H1 (cell line): ENCODE measurements at regions not wholly inside any gene's neighbourhood (a gene's known extent, or its start where the extent isn't known, plus 50 kb on each side); places are given as distances from the start of the nearest gene placed in this dataset.

ENCODE experiments used
- CTCF ChIA-PET: fragments of 300-600 bp; sonication (Branson Sonifier 250); formaldehyde crosslinking; loops from one replicate; lab custom pipeline; 2021; ENCODE audit not compliant: partially characterized antibody; lab: Charles Lee
- POLR2A ChIA-PET: fragments of 300-600 bp; sonication (Branson Sonifier 250); formaldehyde crosslinking; loops from one replicate; lab custom pipeline; 2021; ENCODE audit warnings: inconsistent platforms; ENCODE audit not compliant: partially characterized antibody; lab: Charles Lee
- DNase-seq, 2 experiments: peaks; one replicate each; pipeline versions ENCODE4 v3.0.0 to v3.0.0-alpha.2; 2010 to 2022; ENCODE audit warnings: low spot score in 2 of 2, low read depth in 1 of 2, mixed read lengths in 1 of 2
- FAIRE-seq: peaks from 2 replicates; lab custom pipeline; 2011; peaks lifted over from hg19 to GRCh38; lab: Jason Lieb, UNC
- H2AFZ ChIP-seq: 2 replicates; pipeline ENCODE4 v1.8.1; 2012; ENCODE audit warnings: low read length, inconsistent platforms
- H2AK5ac ChIP-seq: 2 replicates; pipeline ENCODE4 v1.6.1; 2013; ENCODE audit warnings: low read depth, low read length
- H2BK120ac ChIP-seq: replicated peaks from 2 replicates; pipeline ENCODE3; 2013; ENCODE audit warnings: low read depth, low read length, inconsistent platforms
- H2BK12ac ChIP-seq: 2 replicates; pipeline ENCODE4 v1.6.1; 2013; ENCODE audit warnings: low read depth, low read length
- H2BK15ac ChIP-seq: 2 replicates; pipeline ENCODE4 v1.6.1; 2013; ENCODE audit warnings: low read length
- H2BK20ac ChIP-seq: 2 replicates; pipeline ENCODE4 v1.6.1; 2013; ENCODE audit warnings: low read length
- H2BK5ac ChIP-seq: 2 replicates; pipeline ENCODE4 v1.6.1; 2013; ENCODE audit warnings: low read depth, low read length
- H3K14ac ChIP-seq: 2 replicates; pipeline ENCODE4 v1.6.1; 2013; ENCODE audit warnings: inconsistent platforms; ENCODE audit not compliant: insufficient read length
- H3K18ac ChIP-seq: 2 replicates; pipeline ENCODE4 v1.6.1; 2013; ENCODE audit warnings: low read length; ENCODE audit errors: extremely low read depth
- H3K23ac ChIP-seq: 2 replicates; pipeline ENCODE4 v1.6.1; 2013; ENCODE audit warnings: inconsistent platforms; ENCODE audit not compliant: insufficient read length
- H3K23me2 ChIP-seq: 2 replicates; pipeline ENCODE4 v1.6.1; 2013; ENCODE audit warnings: low read depth, low read length
- H3K27ac ChIP-seq: 2 replicates; pipeline ENCODE4 v1.6.1; 2011; ENCODE audit warnings: low read depth, low read length, inconsistent platforms
- H3K27me3 ChIP-seq, 4 experiments: replicated peaks in 1 of 4; 1 replicate in 1 of 4; 2 replicates in 3 of 4; pipeline versions ENCODE4 v1.6.1 to v1.8.1; 2011 to 2013; ENCODE audit warnings: low read length in 3 of 4, mild to moderate bottlenecking in 3 of 4, inconsistent platforms in 2 of 4, mixed read lengths in 2 of 4, moderate library complexity in 1 of 4; ENCODE audit not compliant: control insufficient read depth in 3 of 4, insufficient read depth in 3 of 4; ENCODE audit errors: extremely low read depth in 1 of 4
- H3K36me3 ChIP-seq, 4 experiments: 2 replicates each; pipeline versions ENCODE4 v1.6.1 to v1.8.1; 2011 to 2013; ENCODE audit warnings: mild to moderate bottlenecking in 4 of 4, low read length in 3 of 4, moderate library complexity in 2 of 4, control low read depth in 1 of 4, inconsistent platforms in 1 of 4; ENCODE audit not compliant: insufficient read depth in 4 of 4, control insufficient read depth in 2 of 4
- H3K4ac ChIP-seq: replicated peaks from 2 replicates; pipeline ENCODE3; 2013; ENCODE audit warnings: low read length, low read depth, mixed read lengths, inconsistent platforms; ENCODE audit not compliant: insufficient read length
- H3K4me1 ChIP-seq, 4 experiments: replicated peaks in 1 of 4; 1 replicate in 1 of 4; 2 replicates in 3 of 4; pipeline versions ENCODE4 v1.6.1 to v1.8.1; 2011 to 2013; ENCODE audit warnings: low read length in 3 of 4, inconsistent platforms in 2 of 4, mixed read lengths in 1 of 4; ENCODE audit not compliant: insufficient read depth in 4 of 4, control insufficient read depth in 3 of 4
- H3K4me2 ChIP-seq, 2 experiments: 2 replicates each; pipeline versions ENCODE4 v1.6.1 to v1.8.1; 2011 to 2013; ENCODE audit warnings: low read depth in 2 of 2, low read length in 2 of 2, control low read depth in 1 of 2, inconsistent platforms in 1 of 2, mild to moderate bottlenecking in 1 of 2; ENCODE audit not compliant: insufficient read depth in 1 of 2
- H3K4me3 ChIP-seq, 4 experiments: fragments of 200-600, 300-600 bp in 1 of 4; sonication (generic), shearing (Covaris generic), sonication (Bioruptor Twin) in 1 of 4; 2 replicates each; pipeline versions ENCODE4 v1.5.1 to v1.8.1; 2011 to 2016; ENCODE audit warnings: low read length in 4 of 4, low read depth in 3 of 4, control low read depth in 2 of 4, inconsistent platforms in 2 of 4, mild to moderate bottlenecking in 2 of 4, mixed read lengths in 1 of 4, moderate library complexity in 1 of 4; ENCODE audit not compliant: insufficient read depth in 2 of 4; ENCODE audit errors: extremely low read depth in 1 of 4
- H3K56ac ChIP-seq: replicated peaks from 2 replicates; pipeline ENCODE3; 2013; ENCODE audit warnings: low read depth, mild to moderate bottlenecking, mixed read lengths, low read length, inconsistent platforms; ENCODE audit not compliant: insufficient read length
- H3K79me1 ChIP-seq: 2 replicates; pipeline ENCODE4 v1.6.1; 2013; ENCODE audit warnings: low read depth, low read length, control low read depth
- H3K79me2 ChIP-seq, 2 experiments: 2 replicates each; pipeline versions ENCODE4 v1.6.1 to v1.8.1; 2012 to 2013; ENCODE audit warnings: low read length in 2 of 2, mild to moderate bottlenecking in 2 of 2, inconsistent platforms in 1 of 2; ENCODE audit not compliant: insufficient read depth in 2 of 2, control insufficient read depth in 1 of 2
- H3K9ac ChIP-seq, 4 experiments: replicated peaks in 1 of 4; 1 replicate in 1 of 4; 2 replicates in 3 of 4; pipeline versions ENCODE4 v1.6.1 to v1.8.1; 2011 to 2013; ENCODE audit warnings: low read depth in 3 of 4, low read length in 3 of 4, control low read depth in 2 of 4, mild to moderate bottlenecking in 2 of 4, moderate library complexity in 2 of 4, inconsistent platforms in 1 of 4; ENCODE audit errors: extremely low read depth in 1 of 4
- H3K9me3 ChIP-seq, 2 experiments: 2 replicates each; pipeline versions ENCODE4 v1.6.1 to v1.8.1; 2012 to 2013; ENCODE audit warnings: mild to moderate bottlenecking in 2 of 2, moderate library complexity in 2 of 2, control low read depth in 1 of 2, inconsistent platforms in 1 of 2, low read depth in 1 of 2, low read length in 1 of 2, mixed read lengths in 1 of 2; ENCODE audit not compliant: insufficient read depth in 2 of 2
- H4K20me1 ChIP-seq, 2 experiments: replicated peaks in 1 of 2; 2 replicates each; pipeline versions ENCODE3 to v1.8.1; 2011 to 2013; ENCODE audit warnings: inconsistent platforms in 2 of 2, low read length in 2 of 2, mild to moderate bottlenecking in 1 of 2; ENCODE audit not compliant: insufficient read depth in 2 of 2, control insufficient read depth in 1 of 2
- H4K5ac ChIP-seq: 2 replicates; pipeline ENCODE4 v1.6.1; 2013; ENCODE audit warnings: low read length, low read depth, mixed read lengths, inconsistent platforms; ENCODE audit not compliant: insufficient read length
- H4K8ac ChIP-seq: 2 replicates; pipeline ENCODE4 v1.8.0; 2013; ENCODE audit warnings: mild to moderate bottlenecking, moderate library complexity, low read length, inconsistent platforms; ENCODE audit not compliant: insufficient read depth; ENCODE audit errors: extremely low read depth
- H4K91ac ChIP-seq: replicated peaks from 2 replicates; pipeline ENCODE3; 2013; ENCODE audit warnings: low read length, mixed read lengths, inconsistent platforms; ENCODE audit not compliant: insufficient read length
- BACH1 ChIP-seq: IDR thresholded peaks from 2 replicates; pipeline ENCODE4 v1.6.1; 2012; ENCODE audit warnings: low read length, improper control_type of control experiment
- CBX5 ChIP-seq: fragments of 300-800, 300-1000 bp; sonication (generic); IDR thresholded peaks from 2 replicates; pipeline ENCODE4 v1.7.1; 2016; ENCODE audit warnings: antibody characterized with exemption, low read length, low read depth
- CREB1 ChIP-seq: IDR thresholded peaks from 2 replicates; pipeline ENCODE4 v1.6.1; 2012; ENCODE audit warnings: inconsistent platforms
- EGR1 ChIP-seq: IDR thresholded peaks from 2 replicates; pipeline ENCODE4 v1.6.1; 2011; ENCODE audit warnings: low read depth, low read length, borderline replicate concordance
- RBBP5 ChIP-seq: IDR thresholded peaks from 2 replicates; pipeline ENCODE4 v1.7.1; 2012; ENCODE audit warnings: low read depth, mild to moderate bottlenecking, inconsistent platforms, low read length, moderate library complexity, borderline replicate concordance
- SIX5 ChIP-seq: IDR thresholded peaks from 2 replicates; pipeline ENCODE4 v1.6.1; 2011; ENCODE audit warnings: mild to moderate bottlenecking, low read depth, low read length
- SRF ChIP-seq: IDR thresholded peaks from 2 replicates; pipeline ENCODE4 v1.6.1; 2011; ENCODE audit warnings: mild to moderate bottlenecking, low read depth, low read length, moderate library complexity
- SUZ12 ChIP-seq: fragments of 200-600 bp; sonication (generic); IDR thresholded peaks from 2 replicates; pipeline ENCODE4 v1.6.1; 2012; ENCODE audit warnings: mild to moderate bottlenecking, inconsistent platforms, low read length, moderate library complexity, mixed read lengths
- TBP ChIP-seq: IDR thresholded peaks from 2 replicates; pipeline ENCODE4 v1.6.1; 2011; ENCODE audit warnings: low read depth, low read length, improper control_type of control experiment
- WGBS, 2 experiments: shearing (Covaris generic) in 1 of 2; methylation state at CpG; one replicate each; pipeline versions ENCODE4 v1.1.6 to v1.1.7; 2013 to 2015; ENCODE audit warnings: low lambda C conversion rate in 2 of 2, mixed read lengths in 2 of 2, inconsistent platforms in 1 of 2, low coverage in 1 of 2, missing lambda C conversion rate in 1 of 2; ENCODE audit not compliant: insufficient replicate concordance in 2 of 2, insufficient coverage in 1 of 2, insufficient read length in 1 of 2; ENCODE audit errors: extremely low coverage in 1 of 2, missing lambda C conversion rate in 1 of 2; 5-methylcytosine and 5-hydroxymethylcytosine counted together

- H2BK5ac ChIP-seq, result no peak overlapping the region
These were observed 95.1 kb downstream of the RPAP3 start for GRCh38 chr12:47610686-47611252.

More at GRCh38 chr12:47610686-47611252, 95.1 kb downstream of the RPAP3 start:
- TF ChIP-seq SUZ12, result no peak
- no peak for TF ChIP-seq SIX5
- no peak for TF ChIP-seq CBX5
- TF ChIP-seq EGR1, result no peak
- TF ChIP-seq CREB1, result no peak
- no peak for TF ChIP-seq TBP
- no peak for TF ChIP-seq SRF
- TF ChIP-seq BACH1, result no peak
- no peak for TF ChIP-seq RBBP5
- no peak overlapping the region for H4K5ac ChIP-seq
- no peaks in the 10 kb centered on the region for H3K79me2 ChIP-seq
- POLR2A ChIA-PET, result no interaction called here
- no peak overlapping the region for H3K23ac ChIP-seq
- no peak overlapping the region for H3K4ac ChIP-seq
- no peak overlapping the region for H2BK12ac ChIP-seq
- no peak overlapping the region for H2BK15ac ChIP-seq
- no peak overlapping the region for H2BK20ac ChIP-seq
- no peak for DNase-seq
- no peaks in the 10 kb centered on the region for H3K27me3 ChIP-seq
- H4K8ac ChIP-seq, result no peak overlapping the region
- H3K4me3 ChIP-seq, result no peak overlapping the region
- CTCF ChIA-PET, result interaction anchor here (1.3 kb wide), 1 partner anchor 27 kb away, joined by 3 read pairs; no protein-coding TSS in a partner anchor
- no peak overlapping the region for H2AFZ ChIP-seq
- H3K36me3 ChIP-seq, result 0 out of 8 replicates have a peak, but pooled peaks cover 0 to 3% (median 0%) of the 10 kb centered on the region in 4 experiments
- FAIRE-seq, result no peak
- H3K9me3 ChIP-seq, result peaks cover 50 to 57% of the 10 kb centered on the region in 2 experiments
- H3K4me1 ChIP-seq, result no peaks in the 10 kb centered on the region
- H3K27ac ChIP-seq, result no peak overlapping the region
- no peak overlapping the region for H2AK5ac ChIP-seq
- H3K23me2 ChIP-seq, result no peaks in the 10 kb centered on the region
- no peak overlapping the region for H3K56ac ChIP-seq
- H4K20me1 ChIP-seq, result no peaks in the 10 kb centered on the region
- no peak overlapping the region for H3K18ac ChIP-seq
- WGBS, 2 experiments, result 96% methylated on average over 1 of the region's 1 CpG; no CpG with 5 or more reads in 1 of the 2 experiments
- no peak overlapping the region for H3K4me2 ChIP-seq
- no peak overlapping the region for H3K9ac ChIP-seq
- H2BK120ac ChIP-seq, result no peak overlapping the region
- H4K91ac ChIP-seq, result no peak overlapping the region
- no peak overlapping the region for H3K14ac ChIP-seq
- no peaks in the 10 kb centered on the region for H3K79me1 ChIP-seq
